HG02885 (cell line): ENCODE measurements at regions not wholly inside any gene's neighbourhood (a gene's known extent, or its start where the extent isn't known, plus 50 kb on each side); places are given as distances from the start of the nearest gene placed in this dataset.

Experiments
- ATAC-seq: cut with Tn5 transposase; IDR thresholded peaks from one replicate; pipeline ENCODE4 v1.9.1; 2021; ENCODE audit warnings: mild to moderate bottlenecking; ENCODE audit not compliant: unreplicated experiment, poor library complexity

- ATAC-seq, result no peak
These were observed 252.7 kb upstream of the TCF4 start for GRCh38 chr18:55840601-55841170.

- ATAC-seq, result no peak
These were observed 251.4 kb upstream of the TCF4 start for GRCh38 chr18:55839343-55839742.

GRCh38 chr18:55838841-55839240 is 250.8 kb upstream of the TCF4 start:
- ATAC-seq, result no peak

- ATAC-seq, result no peak
These were observed 250.3 kb upstream of the TCF4 start for GRCh38 chr18:55838319-55838718.

GRCh38 chr18:55833543-55833942 is 245.6 kb upstream of the TCF4 start:
- no peak for ATAC-seq

- no peak for ATAC-seq
These were observed 242.6 kb upstream of the TCF4 start for GRCh38 chr18:55830544-55830943.

GRCh38 chr18:55821219-55821618 is 233.2 kb upstream of the TCF4 start:
- ATAC-seq, result no peak

- ATAC-seq, result no peak
These were observed 231.5 kb upstream of the TCF4 start for GRCh38 chr18:55819448-55819847.

- no peak for ATAC-seq
These were observed 230.3 kb upstream of the TCF4 start for GRCh38 chr18:55818284-55818683.

- no peak for ATAC-seq
These were observed 223.9 kb upstream of the TCF4 start for GRCh38 chr18:55811925-55812324.

GRCh38 chr18:55805666-55806065 is 217.7 kb upstream of the TCF4 start:
- ATAC-seq, result no peak

- ATAC-seq, result no peak
These were observed 207.2 kb upstream of the TCF4 start for GRCh38 chr18:55795101-55795669.

- no peak for ATAC-seq
These were observed 206.5 kb upstream of the TCF4 start for GRCh38 chr18:55794288-55795052.

- ATAC-seq, result no peak
These were observed 202.3 kb upstream of the TCF4 start for GRCh38 chr18:55790296-55790695.

GRCh38 chr18:55787536-55788073 is 199.6 kb upstream of the TCF4 start:
- no peak for ATAC-seq

- ATAC-seq, result no peak
These were observed 198.8 kb upstream of the TCF4 start for GRCh38 chr18:55786651-55787272.

- ATAC-seq, result no peak
These were observed 195.9 kb upstream of the TCF4 start for GRCh38 chr18:55783921-55784320.

GRCh38 chr18:55781481-55781957 is 193.5 kb upstream of the TCF4 start:
- ATAC-seq, result no peak

- no peak for ATAC-seq
These were observed 192.6 kb upstream of the TCF4 start for GRCh38 chr18:55780586-55781071.

- peak; percentile 45 for ATAC-seq
These were observed 191.9 kb upstream of the TCF4 start for GRCh38 chr18:55779691-55780585.
